GM18507 (cell line): ENCODE measurements at regions not wholly inside any gene's neighbourhood (a gene's known extent, or its start where the extent isn't known, plus 50 kb on each side); places are given as distances from the start of the nearest gene placed in this dataset.

Experiments used
- DNase-seq: peaks from one replicate; pipeline ENCODE4 v3.0.0; 2011; ENCODE audit warnings: low read depth; ENCODE audit not compliant: insufficient read length; ENCODE audit errors: extremely low spot score
- FAIRE-seq: peaks from 2 replicates; lab custom pipeline; 2011; peaks lifted over from hg19 to GRCh38; lab: Jason Lieb, UNC

GRCh38 chr21:16863908-16864307 lies 648.9 kb upstream of the CXADR start:
- FAIRE-seq, result no peak
- no peak for DNase-seq

GRCh38 chr21:16865632-16866031 lies 647.2 kb upstream of the CXADR start:
- no peak for FAIRE-seq
- DNase-seq, result no peak

- DNase-seq, result no peak
- FAIRE-seq, result no peak
Observed at GRCh38 chr21:16866851-16867250, 646.0 kb upstream of the CXADR start.

- FAIRE-seq (no peak), DNase-seq (no peak)
Observed at GRCh38 chr21:16870103-16870502, 642.7 kb upstream of the CXADR start.

- DNase-seq (no peak), FAIRE-seq (no peak)
Observed at GRCh38 chr21:16872616-16873015, 640.2 kb upstream of the CXADR start.

- no peak for FAIRE-seq
- DNase-seq, result no peak
Observed at GRCh38 chr21:16873176-16873575, 639.7 kb upstream of the CXADR start.

GRCh38 chr21:16873596-16873995 lies 639.2 kb upstream of the CXADR start:
- DNase-seq, result no peak
- FAIRE-seq, result no peak

GRCh38 chr21:16879479-16879878 lies 633.4 kb upstream of the CXADR start:
- DNase-seq (no peak), FAIRE-seq (no peak)

GRCh38 chr21:16891821-16892220 lies 621.0 kb upstream of the CXADR start:
- FAIRE-seq (no peak), DNase-seq (no peak)

GRCh38 chr21:16900685-16901084 lies 612.2 kb upstream of the CXADR start:
- FAIRE-seq (no peak), DNase-seq (no peak)

- no peak for DNase-seq
- no peak for FAIRE-seq
Observed at GRCh38 chr21:16908077-16908476, 604.8 kb upstream of the CXADR start.

GRCh38 chr21:16910435-16911165 lies 602.2 kb upstream of the CXADR start:
- DNase-seq (no peak), FAIRE-seq (no peak)

GRCh38 chr21:16911166-16911607 lies 601.7 kb upstream of the CXADR start:
- no peak for FAIRE-seq

GRCh38 chr21:16912075-16912474 lies 600.8 kb upstream of the CXADR start:
- DNase-seq, result no peak
- FAIRE-seq, result no peak

More at GRCh38 chr21:16911166-16911607, 601.7 kb upstream of the CXADR start:
- no peak for DNase-seq

GRCh38 chr21:16913010-16913409 lies 599.8 kb upstream of the CXADR start:
- DNase-seq (no peak), FAIRE-seq (no peak)

GRCh38 chr21:16928439-16928838 lies 584.4 kb upstream of the CXADR start:
- DNase-seq (no peak), FAIRE-seq (no peak)

GRCh38 chr21:16932314-16932713 lies 580.5 kb upstream of the CXADR start:
- no peak for FAIRE-seq
- DNase-seq, result no peak

GRCh38 chr21:16942703-16943102 lies 570.1 kb upstream of the CXADR start:
- FAIRE-seq, result no peak
- DNase-seq, result no peak

GRCh38 chr21:16943231-16943630 lies 569.6 kb upstream of the CXADR start:
- no peak for FAIRE-seq
- no peak for DNase-seq

- FAIRE-seq (no peak), DNase-seq (no peak)
Observed at GRCh38 chr21:16945580-16945979, 567.3 kb upstream of the CXADR start.

- FAIRE-seq, result no peak
- DNase-seq, result no peak
Observed at GRCh38 chr21:16956824-16957223, 556.0 kb upstream of the CXADR start.

- DNase-seq, result no peak
- FAIRE-seq, result no peak
Observed at GRCh38 chr21:16965424-16965823, 547.4 kb upstream of the CXADR start.
